ENCODE measurements at regions not wholly inside any gene's neighbourhood (a gene's known extent, or its start where the extent isn't known, plus 50 kb on each side); places are given as distances from the start of the nearest gene placed in this dataset.

DNA sequence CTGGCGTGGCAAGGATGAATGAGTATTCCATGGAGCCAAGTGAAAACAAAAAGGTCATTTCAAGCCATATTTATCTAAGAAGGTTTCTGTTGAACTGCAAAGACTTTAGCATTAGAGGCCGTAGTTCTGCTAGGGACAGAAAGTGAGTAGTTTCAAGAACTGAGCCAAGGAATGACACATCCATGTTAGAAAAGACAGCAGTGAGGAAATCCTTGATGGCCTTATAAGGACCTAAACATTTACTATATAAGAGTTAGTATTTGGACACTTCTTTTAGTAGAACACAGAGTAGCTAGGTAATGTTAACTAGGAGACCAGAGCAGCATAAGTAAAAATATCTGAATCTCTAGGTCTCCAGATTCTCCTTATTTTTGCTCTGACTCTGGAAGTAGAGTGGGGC lies 329.8 kb upstream of the SEMA3D start:
- intact Hi-C loops (cut with DNase I; ENCODE audit: low total_unique reads): no loop called here
- TF ChIP-seq, protein P1, sequence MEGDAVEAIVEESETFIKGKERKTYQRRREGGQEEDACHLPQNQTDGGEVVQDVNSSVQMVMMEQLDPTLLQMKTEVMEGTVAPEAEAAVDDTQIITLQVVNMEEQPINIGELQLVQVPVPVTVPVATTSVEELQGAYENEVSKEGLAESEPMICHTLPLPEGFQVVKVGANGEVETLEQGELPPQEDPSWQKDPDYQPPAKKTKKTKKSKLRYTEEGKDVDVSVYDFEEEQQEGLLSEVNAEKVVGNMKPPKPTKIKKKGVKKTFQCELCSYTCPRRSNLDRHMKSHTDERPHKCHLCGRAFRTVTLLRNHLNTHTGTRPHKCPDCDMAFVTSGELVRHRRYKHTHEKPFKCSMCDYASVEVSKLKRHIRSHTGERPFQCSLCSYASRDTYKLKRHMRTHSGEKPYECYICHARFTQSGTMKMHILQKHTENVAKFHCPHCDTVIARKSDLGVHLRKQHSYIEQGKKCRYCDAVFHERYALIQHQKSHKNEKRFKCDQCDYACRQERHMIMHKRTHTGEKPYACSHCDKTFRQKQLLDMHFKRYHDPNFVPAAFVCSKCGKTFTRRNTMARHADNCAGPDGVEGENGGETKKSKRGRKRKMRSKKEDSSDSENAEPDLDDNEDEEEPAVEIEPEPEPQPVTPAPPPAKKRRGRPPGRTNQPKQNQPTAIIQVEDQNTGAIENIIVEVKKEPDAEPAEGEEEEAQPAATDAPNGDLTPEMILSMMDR (IDR thresholded peaks at IDR 0.05): no peak
- no peak for TF ChIP-seq POLR2A (IDR thresholded peaks at IDR 0.05)
- no peak overlapping the region for H3K27ac ChIP-seq
- H3K9me3 ChIP-seq: no peaks in the 10 kb centered on the region
- 90% methylated on average over 2 of the region's 2 CpGs for WGBS, 2 donors
- H3K27me3 ChIP-seq: no peaks in the 10 kb centered on the region
- no peak for DNase-seq
- H3K4me1 ChIP-seq: no peaks in the 10 kb centered on the region
- no peaks in the 10 kb centered on the region for H3K36me3 ChIP-seq (ENCODE audit: low read depth, missing control alignments)
- H3K4me3 ChIP-seq: no peak overlapping the region

DNA sequence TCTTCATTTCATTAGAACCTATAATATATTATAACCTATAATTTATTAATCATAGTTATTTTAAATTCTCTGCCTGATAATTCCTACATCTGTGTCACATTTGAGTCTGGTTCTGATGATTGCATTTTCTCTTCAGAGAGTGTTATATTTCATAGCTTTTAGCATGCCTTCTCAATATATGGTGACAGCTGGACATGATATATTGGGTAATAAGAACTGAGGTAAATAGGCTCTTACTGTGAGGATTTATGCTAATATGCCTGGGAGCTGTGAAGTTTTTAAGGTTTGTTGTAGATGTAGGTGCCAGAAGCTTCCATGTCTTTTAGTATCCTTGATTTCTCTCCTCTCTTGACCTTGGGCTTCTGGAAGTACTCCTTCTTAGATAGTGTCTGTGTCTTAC lies 325.9 kb upstream of the SEMA3D start:
- no peak overlapping the region for H3K4me3 ChIP-seq
- no peak for DNase-seq

DNA sequence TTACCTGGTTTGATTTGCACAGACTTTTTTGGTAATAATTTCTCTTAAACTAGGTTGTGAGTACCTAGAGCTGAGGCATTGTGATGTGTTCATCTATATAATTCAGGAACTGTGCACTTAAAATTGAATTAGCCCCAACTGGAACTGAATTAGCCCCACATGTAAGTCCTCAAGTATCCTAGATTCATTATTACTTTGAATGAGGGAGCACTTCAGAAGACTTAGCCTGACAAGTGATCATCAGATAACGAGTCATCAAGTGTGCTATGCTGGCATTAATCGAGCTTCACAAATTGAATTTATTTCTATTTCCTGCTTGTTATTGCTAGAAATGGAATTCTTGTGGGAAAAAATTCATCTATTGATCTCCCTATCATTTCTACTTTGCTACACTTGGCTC lies 323.4 kb upstream of the SEMA3D start:
- Histone ChIP-seq H3K9me3 (no peaks in the 10 kb centered on the region), H3K27me3 (no peaks in the 10 kb centered on the region), H3K36me3 (ENCODE audit: low read depth, missing control alignments) (no peaks in the 10 kb centered on the region), H3K27ac (no peak overlapping the region), H3K4me1 (no peaks in the 10 kb centered on the region), H3K4me3 (no peak overlapping the region)
- DNase-seq: no peak
- TF ChIP-seq, protein P1 (IDR thresholded peaks at IDR 0.05): no peak
- no peak for TF ChIP-seq POLR2A (IDR thresholded peaks at IDR 0.05)
- intact Hi-C loops (cut with DNase I; ENCODE audit: low total_unique reads): no loop called here
- 76 to 90% methylated on average over 2 of the region's 2 CpGs for WGBS, 2 donors

More for the DNA sequence above, 325.9 kb upstream of the SEMA3D start:
- Histone ChIP-seq H3K9me3 (no peaks in the 10 kb centered on the region), H3K4me1 (no peaks in the 10 kb centered on the region), H3K27me3 (no peaks in the 10 kb centered on the region), H3K27ac (no peak overlapping the region), H3K36me3 (ENCODE audit: low read depth, missing control alignments) (no peaks in the 10 kb centered on the region)
- intact Hi-C loops (cut with DNase I; ENCODE audit: low total_unique reads): no loop called here
- TF ChIP-seq POLR2A (IDR thresholded peaks at IDR 0.05): no peak
- TF ChIP-seq, protein P1 (IDR thresholded peaks at IDR 0.05): no peak

DNA sequence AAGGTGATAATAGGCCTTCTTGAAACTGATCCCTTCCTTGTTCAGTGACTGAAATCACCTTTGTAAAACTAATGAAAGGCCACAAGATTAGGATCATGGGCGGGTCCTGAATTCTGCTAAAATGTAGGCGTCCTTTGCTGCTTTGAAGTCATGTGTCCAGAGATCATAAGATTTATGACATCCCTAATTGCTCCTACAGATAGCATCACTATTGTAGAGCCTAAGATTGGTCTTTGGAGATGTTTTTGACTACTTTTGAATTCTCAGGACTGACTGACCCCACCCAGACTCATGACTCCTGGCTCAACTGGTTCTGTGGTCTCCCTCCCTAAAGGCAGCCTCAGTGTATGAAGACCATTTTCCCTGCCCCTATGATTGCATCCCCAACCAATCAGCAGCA lies 322.6 kb upstream of the SEMA3D start:
- H3K4me3 ChIP-seq: no peak overlapping the region
- TF ChIP-seq POLR2A (IDR thresholded peaks at IDR 0.05): no peak
- TF ChIP-seq, protein P1 (IDR thresholded peaks at IDR 0.05): no peak
- intact Hi-C loops (cut with DNase I; ENCODE audit: low total_unique reads): no loop called here

DNA sequence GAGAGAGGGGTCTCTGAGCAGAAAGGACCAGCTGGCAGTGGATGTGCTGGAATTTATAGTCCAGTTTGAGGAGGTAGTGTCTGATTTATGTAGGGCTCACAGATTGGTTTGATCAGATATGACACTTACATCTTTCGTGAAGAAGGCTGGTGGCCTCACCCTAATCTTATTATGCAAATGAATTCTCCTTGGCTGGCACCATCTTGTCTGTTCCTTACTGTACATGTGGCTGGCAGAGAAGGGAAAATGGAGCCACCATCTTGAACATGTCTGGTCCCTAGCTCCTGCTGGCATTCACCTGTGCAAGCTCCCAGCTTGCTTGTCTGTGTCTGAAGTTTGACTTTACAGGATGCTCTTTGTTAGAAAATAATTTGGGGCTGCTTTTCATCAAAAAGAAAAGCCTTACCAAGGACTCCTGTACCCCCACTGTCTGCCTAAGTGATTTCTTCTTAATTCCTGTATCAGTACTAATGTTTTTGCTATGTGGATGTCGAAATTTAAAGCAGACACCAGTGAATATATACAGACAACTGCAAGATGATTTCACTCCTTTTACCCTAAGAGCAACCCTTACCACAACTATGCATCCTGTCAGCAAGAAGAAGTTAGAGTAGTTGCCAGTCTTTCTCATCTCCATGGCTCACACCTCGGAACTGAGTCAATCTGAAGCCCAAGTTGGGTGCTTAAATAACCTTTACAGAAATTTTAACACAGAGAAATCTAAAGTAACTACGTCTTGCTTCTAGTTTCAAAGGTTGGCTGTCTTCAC lies 322.0 kb upstream of the SEMA3D start:
- Histone ChIP-seq H3K4me3 (no peak overlapping the region), H3K9me3 (no peaks in the 10 kb centered on the region), H3K36me3 (ENCODE audit: low read depth, missing control alignments) (no peaks in the 10 kb centered on the region), H3K27me3 (no peaks in the 10 kb centered on the region), H3K4me1 (no peaks in the 10 kb centered on the region), H3K27ac (no peak overlapping the region)
- DNase-seq: no peak
- WGBS, 2 donors: 80 to 92% methylated on average over 4 of the region's 4 CpGs
- intact Hi-C loops (cut with DNase I; ENCODE audit: low total_unique reads): no loop called here
- no peak for TF ChIP-seq POLR2A (IDR thresholded peaks at IDR 0.05)
- TF ChIP-seq, protein P1 (IDR thresholded peaks at IDR 0.05): no peak

More for the DNA sequence above, 322.6 kb upstream of the SEMA3D start:
- Histone ChIP-seq H3K27ac (no peak overlapping the region), H3K36me3 (ENCODE audit: low read depth, missing control alignments) (no peaks in the 10 kb centered on the region), H3K9me3 (no peaks in the 10 kb centered on the region), H3K4me1 (no peaks in the 10 kb centered on the region), H3K27me3 (no peaks in the 10 kb centered on the region)
- no peak for DNase-seq
- WGBS, 2 donors: 68 to 76% methylated on average over 2 of the region's 2 CpGs
